Subcutaneous abdominal adipose tissue (tissue), 5 donors: ENCODE measurements at regions not wholly inside any gene's neighbourhood (a gene's known extent, or its start where the extent isn't known, plus 50 kb on each side); places are given as distances from the start of the nearest gene placed in this dataset.

ENCODE experiments used
- H3K27ac ChIP-seq: one replicate; pipeline ENCODE4 v1.7.0; 2013; ENCODE audit warnings: low read depth, mild to moderate bottlenecking, inconsistent platforms, low read length, moderate library complexity
- H3K27me3 ChIP-seq, 5 donors: one replicate each; pipeline ENCODE4 v1.7.0; 2013; ENCODE audit warnings: low read length in 5 of 5, inconsistent platforms in 1 of 5; ENCODE audit not compliant: control insufficient read depth in 5 of 5, insufficient read depth in 4 of 5
- H3K36me3 ChIP-seq, 5 donors: one replicate each; pipeline ENCODE4 v1.7.0; 2013; ENCODE audit warnings: low read length in 5 of 5; ENCODE audit not compliant: control insufficient read depth in 5 of 5, insufficient read depth in 5 of 5
- H3K4me1 ChIP-seq, 5 donors: one replicate each; pipeline ENCODE4 v1.7.0; 2013; ENCODE audit warnings: low read length in 5 of 5, mild to moderate bottlenecking in 3 of 5, moderate library complexity in 1 of 5; ENCODE audit not compliant: control insufficient read depth in 5 of 5, insufficient read depth in 5 of 5
- H3K4me3 ChIP-seq, 5 donors: one replicate each; pipeline ENCODE4 v1.7.0; 2013; ENCODE audit warnings: low read length in 5 of 5, low read depth in 1 of 5
- H3K9ac ChIP-seq, 5 donors: one replicate each; pipeline ENCODE4 v1.7.0; 2013; ENCODE audit warnings: low read length in 5 of 5, mild to moderate bottlenecking in 4 of 5, moderate library complexity in 3 of 5
- H3K9me3 ChIP-seq, 5 donors: one replicate each; pipeline ENCODE4 v1.7.0; 2013; ENCODE audit warnings: low read length in 5 of 5; ENCODE audit not compliant: control insufficient read depth in 5 of 5
- donor health status: healthy.
- donor health status: healthy.
- donor health status: healthy.
- donor health status: healthy.
- donor health status: healthy.

DNA sequence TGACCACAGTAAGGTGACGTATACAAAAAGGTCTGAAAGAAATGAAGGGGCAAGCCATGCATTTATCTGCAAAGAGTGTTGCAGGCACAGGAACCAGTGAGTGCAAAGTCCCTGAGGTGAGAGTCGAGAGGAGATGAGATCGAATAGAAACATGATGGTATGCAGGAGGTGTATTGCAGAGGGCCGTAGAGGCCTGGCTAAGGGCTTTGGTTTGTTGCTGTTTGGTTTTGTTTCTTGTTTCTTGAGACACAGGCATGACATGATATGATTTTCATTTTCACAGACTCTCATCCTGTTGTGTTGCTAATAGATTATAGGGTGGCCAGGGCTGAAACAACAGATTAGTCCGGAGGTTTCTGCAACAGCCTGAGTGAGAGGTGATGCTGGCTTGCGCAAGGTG, 80.4 kb downstream of the HSPH1 start:
- Histone ChIP-seq H3K27me3 (peaks cover 0 to 9% (median 6%) of the 10 kb centered on the region in 5 donors), H3K4me3 (no peak overlapping the region), H3K27ac (no peak overlapping the region), H3K9me3 (no peaks in the 10 kb centered on the region), H3K4me1 (no peaks in the 10 kb centered on the region), H3K9ac (no peak overlapping the region), H3K36me3 (no peaks in the 10 kb centered on the region)

DNA sequence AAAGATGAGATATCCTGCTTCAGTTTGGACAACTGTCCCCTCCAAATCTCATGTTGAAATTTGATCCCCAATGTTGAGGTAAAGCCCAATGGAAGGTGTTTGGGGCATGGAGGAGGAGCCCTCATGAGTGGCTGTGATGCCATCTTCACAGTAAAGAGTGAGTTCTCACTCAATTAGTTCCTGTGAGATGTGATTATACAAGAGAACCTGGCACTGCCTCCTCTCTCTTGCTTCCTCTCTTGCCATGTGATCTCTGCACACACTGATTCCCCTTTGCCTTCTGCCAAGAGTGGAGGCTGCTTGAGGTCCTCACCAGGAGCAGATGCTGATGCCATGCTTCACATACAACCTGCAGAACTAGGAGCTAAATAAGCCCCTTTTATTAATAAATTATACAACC, 86.9 kb downstream of the HSPH1 start:
- no peaks in the 10 kb centered on the region for H3K36me3 ChIP-seq
- no peaks in the 10 kb centered on the region for H3K4me1 ChIP-seq
- peaks cover 0 to 3% (median 2%) of the 10 kb centered on the region in 5 donors for H3K27me3 ChIP-seq
- no peaks in the 10 kb centered on the region for H3K9me3 ChIP-seq
- no peak overlapping the region for H3K4me3 ChIP-seq
- no peak overlapping the region for H3K9ac ChIP-seq
- no peak overlapping the region for H3K27ac ChIP-seq

DNA sequence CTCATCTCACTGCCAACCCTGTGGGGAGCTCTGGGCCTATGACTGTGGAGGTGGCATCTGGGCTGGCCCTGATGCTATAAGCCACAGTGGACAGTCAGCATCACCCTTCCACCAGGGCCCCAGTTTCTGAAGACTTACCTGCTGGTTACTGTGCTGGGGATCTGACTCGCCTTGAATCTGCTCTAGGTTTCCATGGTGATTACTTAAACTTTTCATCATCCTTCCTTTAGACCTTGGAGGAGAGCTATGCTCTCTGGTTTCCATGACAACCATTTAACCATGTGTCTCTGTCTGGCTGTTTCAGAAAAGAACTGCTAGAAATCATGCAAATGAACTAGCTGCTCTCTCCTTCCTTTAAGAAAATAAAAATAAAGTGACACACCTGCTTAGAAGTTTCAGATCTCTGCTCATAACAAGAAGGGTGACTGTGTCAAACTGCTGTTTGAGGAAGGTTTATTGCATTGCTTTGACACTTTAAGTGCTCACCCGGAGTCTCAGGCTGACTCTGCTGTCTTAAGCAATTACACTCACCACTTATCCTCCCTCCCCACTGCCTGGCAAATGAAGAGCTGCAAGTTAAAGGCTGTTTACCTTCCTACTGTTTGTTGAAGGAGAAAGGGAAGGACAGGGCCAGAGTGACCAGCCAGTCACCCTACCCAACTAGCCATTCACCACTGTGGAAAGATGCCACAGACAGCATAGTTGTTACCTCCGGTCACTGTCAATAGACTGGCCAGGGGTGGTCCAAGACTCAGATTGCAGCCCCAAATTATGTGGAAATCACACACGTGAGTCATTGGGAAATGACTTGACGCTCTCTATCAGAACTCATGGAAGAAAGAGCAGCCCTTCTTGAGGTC, 87.6 kb downstream of the HSPH1 start:
- Histone ChIP-seq H3K36me3 (no peaks in the 10 kb centered on the region), H3K4me1 (no peaks in the 10 kb centered on the region), H3K9ac (no peak overlapping the region), H3K27ac (no peak overlapping the region), H3K27me3 (peaks cover 0 to 3% (median 2%) of the 10 kb centered on the region in 5 donors), H3K4me3 (no peak overlapping the region), H3K9me3 (no peaks in the 10 kb centered on the region)

DNA sequence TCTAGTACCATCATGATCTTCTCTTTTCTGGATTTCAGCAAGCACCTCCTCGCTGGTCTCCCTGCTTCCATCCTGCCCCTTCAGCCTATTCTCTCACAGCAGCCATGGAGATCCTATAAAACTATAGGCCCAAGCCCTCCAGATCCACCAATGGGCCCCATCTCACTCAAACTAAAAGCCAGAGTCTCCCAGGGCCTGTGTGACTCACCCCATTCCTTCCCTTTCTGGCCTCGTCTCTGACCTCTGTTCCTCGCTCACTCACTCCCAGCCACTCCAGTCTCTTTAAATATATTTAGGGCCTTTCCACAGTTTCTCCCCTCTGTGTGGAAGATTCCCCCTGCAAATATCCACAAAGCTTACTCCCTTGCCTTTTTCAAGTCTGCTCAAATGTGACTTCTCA, 89.7 kb downstream of the HSPH1 start:
- no peak overlapping the region for H3K27ac ChIP-seq
- H3K4me1 ChIP-seq: no peaks in the 10 kb centered on the region
- no peaks in the 10 kb centered on the region for H3K36me3 ChIP-seq
- H3K4me3 ChIP-seq: no peak overlapping the region
- H3K9ac ChIP-seq: no peak overlapping the region
- H3K27me3 ChIP-seq: peaks cover 0 to 2% (median 0%) of the 10 kb centered on the region in 5 donors
- H3K9me3 ChIP-seq: no peaks in the 10 kb centered on the region

DNA sequence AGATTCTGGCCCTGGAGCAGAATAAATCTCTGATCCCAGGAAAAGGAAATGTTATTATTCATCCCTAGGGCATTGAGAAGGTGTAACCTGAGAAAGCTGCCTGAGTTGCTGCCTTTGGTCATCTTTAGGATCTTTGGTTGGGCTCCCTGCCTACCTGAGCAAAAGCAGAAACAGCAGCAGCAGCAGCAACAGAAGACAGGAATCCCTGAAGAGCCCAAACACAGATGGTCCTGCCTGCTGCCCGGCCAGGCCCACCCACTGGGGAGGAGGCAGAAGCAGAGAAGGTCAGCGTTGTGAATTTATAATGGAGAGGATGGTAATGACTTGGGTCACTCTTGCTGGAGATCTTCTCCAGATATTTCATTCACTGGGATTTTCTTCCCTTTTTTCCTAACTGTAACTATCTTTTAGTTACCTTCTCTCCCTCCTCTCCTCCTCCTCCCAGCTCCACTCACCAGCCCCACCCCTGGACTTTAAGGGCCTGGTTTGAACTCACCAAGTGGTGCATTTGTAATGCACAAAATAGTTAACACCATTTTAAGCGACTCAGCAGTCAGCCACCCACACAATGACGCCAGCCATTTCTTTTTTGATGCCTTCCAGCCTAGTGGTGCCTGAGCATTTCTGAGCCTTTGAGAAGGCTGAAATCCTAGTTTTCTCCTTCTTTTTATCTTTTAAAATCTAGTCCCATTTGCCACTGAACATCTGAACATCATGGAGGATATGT, 91.7 kb downstream of the HSPH1 start:
- no peaks in the 10 kb centered on the region for H3K9me3 ChIP-seq

DNA sequence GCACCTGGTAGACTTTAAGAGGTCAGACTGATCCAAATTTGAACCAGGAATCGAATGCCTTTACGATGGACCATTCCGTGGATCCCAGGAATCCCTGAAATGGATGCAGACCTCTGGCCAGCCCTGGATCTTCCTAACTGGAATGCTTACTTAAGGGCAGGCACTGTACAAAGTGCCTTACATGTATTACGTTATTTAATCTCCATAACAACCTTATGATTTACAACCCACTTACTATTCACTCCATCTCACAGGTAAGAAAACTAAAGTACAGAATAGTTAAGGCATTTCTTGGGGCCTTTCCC, 93.6 kb downstream of the HSPH1 start:
- peaks cover 0 to 2% (median 0%) of the 10 kb centered on the region in 5 donors for H3K27me3 ChIP-seq
- no peaks in the 10 kb centered on the region for H3K36me3 ChIP-seq
- H3K9me3 ChIP-seq: peaks cover 0 to 4% (median 0%) of the 10 kb centered on the region in 5 donors
- H3K4me1 ChIP-seq: no peaks in the 10 kb centered on the region
- H3K9ac ChIP-seq: no peak overlapping the region
- H3K4me3 ChIP-seq: no peak overlapping the region
- H3K27ac ChIP-seq: no peak overlapping the region

More for the DNA sequence above, 91.7 kb downstream of the HSPH1 start:
- Histone ChIP-seq H3K9ac (no peak overlapping the region), H3K36me3 (no peaks in the 10 kb centered on the region), H3K27ac (no peak overlapping the region), H3K27me3 (peaks cover 0 to 2% (median 0%) of the 10 kb centered on the region in 5 donors), H3K4me1 (no peaks in the 10 kb centered on the region), H3K4me3 (no peak overlapping the region)

DNA sequence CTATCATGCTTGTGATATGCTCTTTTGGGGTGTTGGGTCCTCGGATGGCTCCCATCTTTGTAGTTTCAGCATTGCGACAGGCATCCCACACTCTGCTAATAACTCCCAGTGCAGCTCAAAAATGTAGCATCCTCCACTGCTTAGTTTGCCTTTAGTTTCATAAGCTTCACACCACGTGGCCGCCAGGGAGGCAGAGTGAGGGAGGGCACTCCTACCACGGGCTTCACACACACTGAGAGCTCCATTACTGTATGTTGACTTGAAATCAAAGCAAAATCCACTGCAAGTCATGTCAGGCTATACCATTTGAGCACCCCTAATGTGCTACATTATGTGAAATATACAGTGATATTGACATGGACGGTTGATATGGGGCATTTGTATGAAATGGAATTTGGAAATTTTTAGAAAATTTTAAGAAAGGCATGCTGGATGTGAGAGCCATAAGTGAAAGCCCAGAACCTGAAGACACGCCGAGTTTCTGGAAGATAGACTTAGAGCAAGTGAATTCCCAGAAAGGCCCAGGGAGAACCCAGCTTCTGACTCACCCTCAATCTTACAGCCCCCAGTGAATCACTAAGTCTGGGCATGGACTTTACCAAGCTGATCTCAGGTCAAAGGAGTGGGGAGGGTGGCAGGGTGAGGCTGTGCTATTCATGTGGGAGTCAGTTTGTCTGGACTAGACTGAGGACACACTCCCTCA, 94.1 kb downstream of the HSPH1 start:
- Histone ChIP-seq H3K27me3 (peaks cover 0 to 2% (median 0%) of the 10 kb centered on the region in 5 donors), H3K36me3 (no peaks in the 10 kb centered on the region), H3K4me3 (no peak overlapping the region), H3K4me1 (no peaks in the 10 kb centered on the region), H3K27ac (no peak overlapping the region), H3K9ac (no peak overlapping the region), H3K9me3 (peaks cover 0 to 4% (median 0%) of the 10 kb centered on the region in 5 donors)

DNA sequence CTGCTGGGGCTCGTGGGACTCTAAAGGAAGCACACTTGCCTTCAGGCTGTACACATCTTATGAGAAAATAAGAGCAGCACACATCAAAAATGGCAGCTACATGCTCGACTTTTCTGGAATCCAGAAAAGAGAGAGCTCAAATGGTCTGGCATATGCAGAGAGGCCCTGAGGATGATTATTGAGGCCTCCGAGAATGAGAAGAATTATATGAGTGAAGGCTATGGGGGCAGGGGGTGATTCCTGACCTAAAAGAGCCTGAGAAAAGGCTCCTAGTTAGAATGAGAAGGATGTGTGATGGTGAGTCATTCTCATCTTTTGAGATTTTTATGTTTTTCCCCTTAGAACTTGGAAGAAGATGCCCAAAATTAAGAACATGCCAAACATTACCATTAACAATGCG, 97.1 kb downstream of the HSPH1 start:
- H3K4me1 ChIP-seq: no peaks in the 10 kb centered on the region
- H3K9me3 ChIP-seq: peaks cover 0 to 4% (median 0%) of the 10 kb centered on the region in 5 donors
- no peaks in the 10 kb centered on the region for H3K36me3 ChIP-seq
- H3K27me3 ChIP-seq: peaks cover 0 to 2% (median 0%) of the 10 kb centered on the region in 5 donors
- no peak overlapping the region for H3K4me3 ChIP-seq
- no peak overlapping the region for H3K27ac ChIP-seq
- H3K9ac ChIP-seq: no peak overlapping the region

DNA sequence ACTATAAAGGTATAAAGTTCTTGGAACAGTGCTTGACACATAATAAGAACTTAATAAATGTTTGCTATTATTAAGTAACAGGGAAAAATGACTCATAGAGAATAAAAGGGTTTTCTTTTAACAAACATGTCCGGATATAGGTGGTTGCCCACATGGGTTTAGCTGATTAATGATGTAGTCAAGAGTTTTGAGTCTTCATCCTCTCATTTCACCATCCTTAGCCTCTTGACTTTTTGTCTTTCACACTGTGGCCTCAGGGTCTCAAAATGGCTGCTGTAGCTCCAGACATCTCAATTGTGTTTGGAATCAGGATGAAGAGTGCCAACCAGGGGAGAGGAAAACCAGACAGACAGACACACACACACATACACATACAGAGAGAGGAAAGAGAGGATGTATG, 97.9 kb downstream of the HSPH1 start:
- Histone ChIP-seq H3K4me1 (no peaks in the 10 kb centered on the region), H3K9ac (no peak overlapping the region), H3K4me3 (no peak overlapping the region), H3K27ac (no peak overlapping the region), H3K27me3 (peaks cover 0 to 2% (median 0%) of the 10 kb centered on the region in 5 donors), H3K36me3 (no peaks in the 10 kb centered on the region), H3K9me3 (peaks cover 0 to 4% (median 0%) of the 10 kb centered on the region in 5 donors)

DNA sequence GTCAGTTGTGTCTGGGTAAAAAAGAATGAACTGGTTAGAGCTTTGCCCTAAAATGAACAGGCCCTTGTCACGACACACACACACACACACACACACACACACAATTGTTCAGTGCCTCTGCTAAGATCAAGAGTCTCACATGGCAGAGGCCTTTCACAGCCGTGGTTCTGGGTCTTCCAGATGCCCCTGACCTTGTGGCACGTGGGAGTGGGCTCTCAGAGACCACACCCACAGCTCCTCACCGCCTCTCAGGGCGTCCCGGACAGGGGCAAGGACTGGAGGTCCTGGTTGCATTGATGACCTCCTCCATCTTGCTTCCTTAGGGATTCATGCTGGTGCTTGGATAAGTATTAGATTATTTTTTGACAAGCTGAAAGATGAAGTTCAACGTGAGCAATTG, 101.0 kb downstream of the HSPH1 start:
- peaks cover 0 to 9% (median 0%) of the 10 kb centered on the region in 5 donors for H3K4me1 ChIP-seq
- peaks cover 0 to 3% (median 2%) of the 10 kb centered on the region in 5 donors for H3K27me3 ChIP-seq
- peaks cover 0 to 4% (median 0%) of the 10 kb centered on the region in 5 donors for H3K9me3 ChIP-seq

More for the DNA sequence above, 101.0 kb downstream of the HSPH1 start:
- no peak overlapping the region for H3K27ac ChIP-seq
- H3K4me3 ChIP-seq: no peak overlapping the region
- no peak overlapping the region for H3K9ac ChIP-seq
- H3K36me3 ChIP-seq: no peaks in the 10 kb centered on the region
